Adrenal gland (tissue), 9 donors: ENCODE measurements at regions not wholly inside any gene's neighbourhood (a gene's known extent, or its start where the extent isn't known, plus 50 kb on each side); places are given as distances from the start of the nearest gene placed in this dataset.

Experiments
- DNase-seq, 7 donors: peaks; one replicate each; pipeline ENCODE4 v3.0.0-alpha.2; 2019 to 2020
- H3K27ac ChIP-seq, 5 donors: fragments of 200-600 bp; sonication (generic) in 4 of 5; 1 replicate in 3 of 5; 2 replicates in 2 of 5; pipeline versions ENCODE4 v1.5.1 to v1.8.0; 2016 to 2020; ENCODE audit warnings: mild to moderate bottlenecking in 1 of 5
- H3K27me3 ChIP-seq: fragments of 200-600 bp; 2 replicates; pipeline ENCODE4 v1.8.0; 2021
- H3K36me3 ChIP-seq, 2 donors: fragments of 200-600 bp; replicated peaks in 1 of 2; 1 replicate in 1 of 2; 2 replicates in 1 of 2; pipeline versions ENCODE4 v1.5.1 to v1.8.0; 2018 to 2022
- H3K4me1 ChIP-seq, 2 donors: fragments of 200-600 bp; replicated peaks in 1 of 2; 1 replicate in 1 of 2; 2 replicates in 1 of 2; pipeline versions ENCODE4 v1.5.1 to v1.8.0; 2018 to 2021
- H3K4me3 ChIP-seq, 4 donors: fragments of 200-600 bp; sonication (generic) in 3 of 4; one replicate each; pipeline ENCODE4 v1.5.1; 2016 to 2018
- H3K9me3 ChIP-seq, 3 donors: fragments of 200-600 bp; sonication (generic) in 1 of 3; replicated peaks in 1 of 3; 1 replicate in 2 of 3; 2 replicates in 1 of 3; pipeline versions ENCODE4 v1.5.1 to v1.8.0; 2016 to 2021
- CTCF ChIP-seq, 6 experiments: fragments of 450-650 bp in 4 of 6; fragments of 200-600 bp in 2 of 6; sonication (generic) in 1 of 6; IDR thresholded peaks; 1 replicate in 5 of 6; 2 replicates in 1 of 6; pipeline versions ENCODE4 v1.5.1 to v1.8.0; 2016 to 2021; ENCODE audit warnings: antibody characterized with exemption in 6 of 6, mild to moderate bottlenecking in 2 of 6, moderate library complexity in 1 of 6
- POLR2A ChIP-seq, 2 donors: fragments of 450-650 bp; IDR thresholded peaks; one replicate each; pipeline ENCODE4 v1.6.1; 2017; ENCODE audit warnings: antibody characterized with exemption in 2 of 2, mild to moderate bottlenecking in 2 of 2, moderate library complexity in 1 of 2
- WGBS, 4 donors: extraction: QIAGEN DNeasy Blood & Tissue Kit in 2 of 4; methylation state at CpG; one replicate each; pipeline versions ENCODE4 v1.1.5 to v1.1.7; 2013 to 2017; 5-methylcytosine and 5-hydroxymethylcytosine counted together
- intact Hi-C, 2 donors: fragments of 100-400 bp; cut with DNase I; formaldehyde crosslinking; loops; one replicate each; pipeline versions ENCODE4 v1.14.1 to v1.15.0; 2022 to 2023
- donor health status: healthy with polysubstance abuse.
- donor health status: Bipolar disorder and iron deficiency.
- donor health status: DM: yes; HTN: yes; CAD: no.
- donor health status: DM: no; HTN: no; CAD: no.
- donor health status: DM: no; HTN: no; CAD: no.

- TF ChIP-seq CTCF (IDR thresholded peaks at IDR 0.05) (no peak), POLR2A (IDR thresholded peaks at IDR 0.05) (no peak)
- Histone ChIP-seq H3K4me1 (no peaks in the 10 kb centered on the region), H3K36me3 (no peaks in the 10 kb centered on the region), H3K27ac (no peak overlapping the region), H3K4me3 (no peak overlapping the region), H3K9me3 (no peaks in the 10 kb centered on the region), H3K27me3 (peaks cover 19% of the 10 kb centered on the region)
- DNase-seq = no peak
- intact Hi-C loops = no loop called here
- 59 to 68% (median 64%) methylated on average over 6 of the region's 6 CpGs for WGBS, 4 donors
These were observed 249.9 kb downstream of the FOXL1 start for GRCh38 chr16:86828202-86828601.

- 62 to 70% (median 66%) methylated on average over 11 of the region's 11 CpGs for WGBS, 4 donors
These were observed 250.3 kb downstream of the FOXL1 start for GRCh38 chr16:86828653-86829052.

GRCh38 chr16:86831366-86831765 is 253.0 kb downstream of the FOXL1 start:
- intact Hi-C loops = no loop called here
- WGBS, 4 donors = 74 to 97% (median 85%) methylated on average over 4 to 5 of the region's 5 CpGs
- Histone ChIP-seq H3K4me1 (no peaks in the 10 kb centered on the region), H3K27me3 (peaks cover 10% of the 10 kb centered on the region), H3K4me3 (no peak overlapping the region), H3K27ac (no peak overlapping the region), H3K36me3 (no peaks in the 10 kb centered on the region), H3K9me3 (no peaks in the 10 kb centered on the region)
- no peak for TF ChIP-seq CTCF (IDR thresholded peaks at IDR 0.05)
- TF ChIP-seq POLR2A (IDR thresholded peaks at IDR 0.05) = no peak
- no peak for DNase-seq

More at GRCh38 chr16:86828653-86829052, 250.3 kb downstream of the FOXL1 start:
- Histone ChIP-seq H3K4me1 (no peaks in the 10 kb centered on the region), H3K4me3 (no peak overlapping the region), H3K27ac (no peak overlapping the region), H3K9me3 (no peaks in the 10 kb centered on the region), H3K27me3 (peaks cover 19% of the 10 kb centered on the region), H3K36me3 (no peaks in the 10 kb centered on the region)
- no peak for TF ChIP-seq CTCF (IDR thresholded peaks at IDR 0.05)
- DNase-seq = no peak
- intact Hi-C loops = no loop called here

- intact Hi-C loops = no loop called here
- DNase-seq = no peak
- no peak overlapping the region for H3K4me3 ChIP-seq
These were observed 254.8 kb downstream of the FOXL1 start for GRCh38 chr16:86833136-86833535.

More at GRCh38 chr16:86833136-86833535, 254.8 kb downstream of the FOXL1 start:
- TF ChIP-seq CTCF (IDR thresholded peaks at IDR 0.05) = no peak
- TF ChIP-seq POLR2A (IDR thresholded peaks at IDR 0.05) = no peak
- Histone ChIP-seq H3K27ac (no peak overlapping the region), H3K27me3 (peaks cover 6% of the 10 kb centered on the region), H3K4me1 (peaks cover 0 to 5% of the 10 kb centered on the region in 2 donors), H3K9me3 (no peaks in the 10 kb centered on the region), H3K36me3 (no peaks in the 10 kb centered on the region)
- 43 to 64% (median 46%) methylated on average over 9 of the region's 9 CpGs for WGBS, 4 donors
